ENCODE measurements at regions not wholly inside any gene's neighbourhood (a gene's known extent, or its start where the extent isn't known, plus 50 kb on each side); places are given as distances from the start of the nearest gene placed in this dataset.

DNA sequence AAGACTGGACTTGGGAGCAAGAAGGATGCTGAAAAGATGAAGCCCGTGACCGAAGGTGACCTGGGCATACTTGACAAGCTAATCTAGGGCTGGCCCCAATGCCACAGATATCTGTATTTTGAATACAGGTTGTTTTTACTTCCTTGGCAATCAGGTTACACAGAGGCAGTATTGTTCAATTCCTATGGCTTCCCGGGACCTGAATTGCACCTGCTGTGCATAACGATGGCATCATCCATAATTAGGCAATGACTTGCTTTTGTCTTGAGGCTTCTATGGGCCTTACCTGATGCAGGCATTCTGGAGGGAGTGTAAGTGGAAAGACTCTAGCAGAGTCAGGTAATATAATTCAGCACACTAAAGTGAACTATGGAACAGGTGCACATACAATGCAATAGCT, 60.6 kb upstream of the CUL3 start:
- no peak for TF ChIP-seq ZNF816 (CRISPR knock-in tag; IDR thresholded peaks at IDR 0.05; ENCODE audit: borderline replicate concordance)
- TF ChIP-seq, protein P1, sequence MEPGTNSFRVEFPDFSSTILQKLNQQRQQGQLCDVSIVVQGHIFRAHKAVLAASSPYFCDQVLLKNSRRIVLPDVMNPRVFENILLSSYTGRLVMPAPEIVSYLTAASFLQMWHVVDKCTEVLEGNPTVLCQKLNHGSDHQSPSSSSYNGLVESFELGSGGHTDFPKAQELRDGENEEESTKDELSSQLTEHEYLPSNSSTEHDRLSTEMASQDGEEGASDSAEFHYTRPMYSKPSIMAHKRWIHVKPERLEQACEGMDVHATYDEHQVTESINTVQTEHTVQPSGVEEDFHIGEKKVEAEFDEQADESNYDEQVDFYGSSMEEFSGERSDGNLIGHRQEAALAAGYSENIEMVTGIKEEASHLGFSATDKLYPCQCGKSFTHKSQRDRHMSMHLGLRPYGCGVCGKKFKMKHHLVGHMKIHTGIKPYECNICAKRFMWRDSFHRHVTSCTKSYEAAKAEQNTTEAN (CRISPR knock-in tag; conservative IDR thresholded peaks at IDR 0.05), result no peak
- no peak for TF ChIP-seq ATAD3A (CRISPR knock-in tag; IDR thresholded peaks at IDR 0.05)
- TF ChIP-seq, protein P2, sequence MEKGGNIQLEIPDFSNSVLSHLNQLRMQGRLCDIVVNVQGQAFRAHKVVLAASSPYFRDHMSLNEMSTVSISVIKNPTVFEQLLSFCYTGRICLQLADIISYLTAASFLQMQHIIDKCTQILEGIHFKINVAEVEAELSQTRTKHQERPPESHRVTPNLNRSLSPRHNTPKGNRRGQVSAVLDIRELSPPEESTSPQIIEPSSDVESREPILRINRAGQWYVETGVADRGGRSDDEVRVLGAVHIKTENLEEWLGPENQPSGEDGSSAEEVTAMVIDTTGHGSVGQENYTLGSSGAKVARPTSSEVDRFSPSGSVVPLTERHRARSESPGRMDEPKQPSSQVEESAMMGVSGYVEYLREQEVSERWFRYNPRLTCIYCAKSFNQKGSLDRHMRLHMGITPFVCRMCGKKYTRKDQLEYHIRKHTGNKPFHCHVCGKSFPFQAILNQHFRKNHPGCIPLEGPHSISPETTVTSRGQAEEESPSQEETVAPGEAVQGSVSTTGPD (CRISPR knock-in tag; IDR thresholded peaks at IDR 0.05), result no peak
- no peak for TF ChIP-seq KLF9 (CRISPR knock-in tag; IDR thresholded peaks at IDR 0.05; ENCODE audit: low read depth)
- TF ChIP-seq, protein P3, sequence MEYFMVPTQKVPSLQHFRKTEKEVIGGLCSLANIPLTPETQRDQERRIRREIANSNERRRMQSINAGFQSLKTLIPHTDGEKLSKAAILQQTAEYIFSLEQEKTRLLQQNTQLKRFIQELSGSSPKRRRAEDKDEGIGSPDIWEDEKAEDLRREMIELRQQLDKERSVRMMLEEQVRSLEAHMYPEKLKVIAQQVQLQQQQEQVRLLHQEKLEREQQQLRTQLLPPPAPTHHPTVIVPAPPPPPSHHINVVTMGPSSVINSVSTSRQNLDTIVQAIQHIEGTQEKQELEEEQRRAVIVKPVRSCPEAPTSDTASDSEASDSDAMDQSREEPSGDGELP (IDR thresholded peaks at IDR 0.05; ENCODE audit: borderline replicate concordance, low read depth), result no peak
- TF ChIP-seq ZNF747 (CRISPR knock-in tag; IDR thresholded peaks at IDR 0.05; ENCODE audit: borderline replicate concordance), result no peak
- TF ChIP-seq, protein P4, sequence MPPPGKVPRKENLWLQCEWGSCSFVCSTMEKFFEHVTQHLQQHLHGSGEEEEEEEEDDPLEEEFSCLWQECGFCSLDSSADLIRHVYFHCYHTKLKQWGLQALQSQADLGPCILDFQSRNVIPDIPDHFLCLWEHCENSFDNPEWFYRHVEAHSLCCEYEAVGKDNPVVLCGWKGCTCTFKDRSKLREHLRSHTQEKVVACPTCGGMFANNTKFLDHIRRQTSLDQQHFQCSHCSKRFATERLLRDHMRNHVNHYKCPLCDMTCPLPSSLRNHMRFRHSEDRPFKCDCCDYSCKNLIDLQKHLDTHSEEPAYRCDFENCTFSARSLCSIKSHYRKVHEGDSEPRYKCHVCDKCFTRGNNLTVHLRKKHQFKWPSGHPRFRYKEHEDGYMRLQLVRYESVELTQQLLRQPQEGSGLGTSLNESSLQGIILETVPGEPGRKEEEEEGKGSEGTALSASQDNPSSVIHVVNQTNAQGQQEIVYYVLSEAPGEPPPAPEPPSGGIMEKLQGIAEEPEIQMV (CRISPR knock-in tag; IDR thresholded peaks at IDR 0.05; ENCODE audit: low read depth), result no peak
- TF ChIP-seq ZFAT (CRISPR knock-in tag; conservative IDR thresholded peaks at IDR 0.05), result no peak
- TF ChIP-seq, protein P5, sequence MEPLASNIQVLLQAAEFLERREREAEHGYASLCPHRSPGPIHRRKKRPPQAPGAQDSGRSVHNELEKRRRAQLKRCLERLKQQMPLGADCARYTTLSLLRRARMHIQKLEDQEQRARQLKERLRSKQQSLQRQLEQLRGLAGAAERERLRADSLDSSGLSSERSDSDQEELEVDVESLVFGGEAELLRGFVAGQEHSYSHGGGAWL (CRISPR knock-in tag; IDR thresholded peaks at IDR 0.05), result no peak
- TF ChIP-seq ZNF383 (CRISPR knock-in tag; IDR thresholded peaks at IDR 0.05; ENCODE audit: borderline replicate concordance), result no peak
- TF ChIP-seq ZNF530 (CRISPR knock-in tag; IDR thresholded peaks at IDR 0.05; ENCODE audit: low read depth), result no peak
- no peak for TF ChIP-seq ZNF780A (CRISPR knock-in tag; IDR thresholded peaks at IDR 0.05)
- no peak for TF ChIP-seq ZNF772 (CRISPR knock-in tag; IDR thresholded peaks at IDR 0.05)
- TF ChIP-seq ZNF468 (CRISPR knock-in tag; IDR thresholded peaks at IDR 0.05), result no peak
- TF ChIP-seq KAT8 (CRISPR knock-in tag; IDR thresholded peaks at IDR 0.05), result no peak
- TF ChIP-seq ZNF296 (CRISPR knock-in tag; conservative IDR thresholded peaks at IDR 0.05), result no peak
- ATAC-seq (no peak), FAIRE-seq (no peak), DNase-seq (ENCODE audit: low spot score) (no peak)
- WGBS (ENCODE audit: low lambda C conversion rate), result 6% methylated on average over 4 of the region's 4 CpGs
- Histone ChIP-seq H3K79me2 (ENCODE audit: insufficient read depth, low read length) (no peaks in the 10 kb centered on the region), H2AFZ (ENCODE audit: low read length) (no peak overlapping the region), H3K36me3 (replicated peaks in 1 of 2; ENCODE audit: control insufficient read depth in 1 of 2, insufficient read depth in 2 of 2, low read length in 2 of 2) (no peaks in the 10 kb centered on the region), H3K9ac (ENCODE audit: insufficient read depth, low read depth, low read length) (no peak overlapping the region), H3K27me3 (ENCODE audit: control insufficient read depth in 1 of 2, insufficient read depth in 2 of 2, low read length in 2 of 2) (no peaks in the 10 kb centered on the region), H4K20me1 (ENCODE audit: insufficient read depth, low read length) (no peaks in the 10 kb centered on the region), H3K9me3 (ENCODE audit: low read length) (no peaks in the 10 kb centered on the region), H3K4me2 (ENCODE audit: low read depth, low read length) (no peak overlapping the region), H3K4me1 (ENCODE audit: insufficient read depth, low read length) (no peaks in the 10 kb centered on the region), H3K27ac (ENCODE audit: extremely low read length, insufficient read depth, low read length) (no peak overlapping the region), H3K4me3 (replicated peaks in 1 of 3; ENCODE audit: insufficient read depth in 1 of 3, low read depth in 2 of 3, low read length in 3 of 3) (no peak overlapping the region)
- POLR2A ChIA-PET, result no interaction called here
- in situ Hi-C loops (cut with HindIII; ENCODE audit: extremely low pct_ligation_motif_present, low pct_unique_long_range_greater_than_20kb) (no loop called here), intact Hi-C loops (cut with micrococcal nuclease; ENCODE audit: unreplicated experiment) (loop anchor here (1.0 to 10.0 kb wide), 2 partner anchors 171 to 288 kb away; no protein-coding TSS in a partner anchor)
- no TSS peak for BruUV-seq (replicated peaks)
- CTCF ChIA-PET (ENCODE audit: low intra/inter-chr PET ratio, low total read pairs), result interaction anchor here (2.6 kb wide), 1 partner anchor 288 kb away, joined by 20 read pairs; no protein-coding TSS in a partner anchor

Data from HepG2 (cell line).